ENCODE measurements at regions not wholly inside any gene's neighbourhood (a gene's known extent, or its start where the extent isn't known, plus 50 kb on each side); places are given as distances from the start of the nearest gene placed in this dataset.

DNA sequence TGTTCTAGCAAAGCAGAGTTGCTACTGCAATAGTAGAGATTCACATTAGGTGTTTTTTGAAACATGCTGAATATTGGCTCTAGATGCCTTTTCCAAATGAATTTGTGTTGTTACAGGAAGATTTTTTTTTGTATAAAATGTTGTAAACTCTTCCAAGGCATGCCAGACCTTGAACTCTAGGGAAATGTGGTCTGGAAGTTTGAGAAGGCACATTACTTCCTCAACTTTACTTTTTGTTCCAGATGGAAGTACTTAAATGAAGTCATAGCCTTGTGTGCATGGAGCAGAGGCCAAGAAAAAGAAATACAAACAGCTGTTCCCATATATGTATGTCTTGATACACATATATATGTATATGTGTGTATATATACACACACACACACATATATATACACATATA is 585.7 kb upstream of the MARCKS start:
- TF ChIP-seq, protein P1, sequence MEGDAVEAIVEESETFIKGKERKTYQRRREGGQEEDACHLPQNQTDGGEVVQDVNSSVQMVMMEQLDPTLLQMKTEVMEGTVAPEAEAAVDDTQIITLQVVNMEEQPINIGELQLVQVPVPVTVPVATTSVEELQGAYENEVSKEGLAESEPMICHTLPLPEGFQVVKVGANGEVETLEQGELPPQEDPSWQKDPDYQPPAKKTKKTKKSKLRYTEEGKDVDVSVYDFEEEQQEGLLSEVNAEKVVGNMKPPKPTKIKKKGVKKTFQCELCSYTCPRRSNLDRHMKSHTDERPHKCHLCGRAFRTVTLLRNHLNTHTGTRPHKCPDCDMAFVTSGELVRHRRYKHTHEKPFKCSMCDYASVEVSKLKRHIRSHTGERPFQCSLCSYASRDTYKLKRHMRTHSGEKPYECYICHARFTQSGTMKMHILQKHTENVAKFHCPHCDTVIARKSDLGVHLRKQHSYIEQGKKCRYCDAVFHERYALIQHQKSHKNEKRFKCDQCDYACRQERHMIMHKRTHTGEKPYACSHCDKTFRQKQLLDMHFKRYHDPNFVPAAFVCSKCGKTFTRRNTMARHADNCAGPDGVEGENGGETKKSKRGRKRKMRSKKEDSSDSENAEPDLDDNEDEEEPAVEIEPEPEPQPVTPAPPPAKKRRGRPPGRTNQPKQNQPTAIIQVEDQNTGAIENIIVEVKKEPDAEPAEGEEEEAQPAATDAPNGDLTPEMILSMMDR (IDR thresholded peaks at IDR 0.05; ENCODE audit: low read depth, low read length, missing input control) = no peak
- TF ChIP-seq, protein P2, sequence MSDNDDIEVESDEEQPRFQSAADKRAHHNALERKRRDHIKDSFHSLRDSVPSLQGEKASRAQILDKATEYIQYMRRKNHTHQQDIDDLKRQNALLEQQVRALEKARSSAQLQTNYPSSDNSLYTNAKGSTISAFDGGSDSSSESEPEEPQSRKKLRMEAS (IDR thresholded peaks at IDR 0.05) = no peak
- TF ChIP-seq, protein P3, sequence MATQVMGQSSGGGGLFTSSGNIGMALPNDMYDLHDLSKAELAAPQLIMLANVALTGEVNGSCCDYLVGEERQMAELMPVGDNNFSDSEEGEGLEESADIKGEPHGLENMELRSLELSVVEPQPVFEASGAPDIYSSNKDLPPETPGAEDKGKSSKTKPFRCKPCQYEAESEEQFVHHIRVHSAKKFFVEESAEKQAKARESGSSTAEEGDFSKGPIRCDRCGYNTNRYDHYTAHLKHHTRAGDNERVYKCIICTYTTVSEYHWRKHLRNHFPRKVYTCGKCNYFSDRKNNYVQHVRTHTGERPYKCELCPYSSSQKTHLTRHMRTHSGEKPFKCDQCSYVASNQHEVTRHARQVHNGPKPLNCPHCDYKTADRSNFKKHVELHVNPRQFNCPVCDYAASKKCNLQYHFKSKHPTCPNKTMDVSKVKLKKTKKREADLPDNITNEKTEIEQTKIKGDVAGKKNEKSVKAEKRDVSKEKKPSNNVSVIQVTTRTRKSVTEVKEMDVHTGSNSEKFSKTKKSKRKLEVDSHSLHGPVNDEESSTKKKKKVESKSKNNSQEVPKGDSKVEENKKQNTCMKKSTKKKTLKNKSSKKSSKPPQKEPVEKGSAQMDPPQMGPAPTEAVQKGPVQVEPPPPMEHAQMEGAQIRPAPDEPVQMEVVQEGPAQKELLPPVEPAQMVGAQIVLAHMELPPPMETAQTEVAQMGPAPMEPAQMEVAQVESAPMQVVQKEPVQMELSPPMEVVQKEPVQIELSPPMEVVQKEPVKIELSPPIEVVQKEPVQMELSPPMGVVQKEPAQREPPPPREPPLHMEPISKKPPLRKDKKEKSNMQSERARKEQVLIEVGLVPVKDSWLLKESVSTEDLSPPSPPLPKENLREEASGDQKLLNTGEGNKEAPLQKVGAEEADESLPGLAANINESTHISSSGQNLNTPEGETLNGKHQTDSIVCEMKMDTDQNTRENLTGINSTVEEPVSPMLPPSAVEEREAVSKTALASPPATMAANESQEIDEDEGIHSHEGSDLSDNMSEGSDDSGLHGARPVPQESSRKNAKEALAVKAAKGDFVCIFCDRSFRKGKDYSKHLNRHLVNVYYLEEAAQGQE (IDR thresholded peaks at IDR 0.05) = no peak
- TF ChIP-seq, protein P4, sequence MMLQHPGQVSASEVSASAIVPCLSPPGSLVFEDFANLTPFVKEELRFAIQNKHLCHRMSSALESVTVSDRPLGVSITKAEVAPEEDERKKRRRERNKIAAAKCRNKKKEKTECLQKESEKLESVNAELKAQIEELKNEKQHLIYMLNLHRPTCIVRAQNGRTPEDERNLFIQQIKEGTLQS (IDR thresholded peaks at IDR 0.05) = no peak
- TF ChIP-seq RAD21 (IDR thresholded peaks at IDR 0.05) (no peak), GABPA (IDR thresholded peaks at IDR 0.05 in 1 of 2, conservative IDR thresholded peaks at IDR 0.05 in 1 of 2) (no peak), RXRA (IDR thresholded peaks at IDR 0.05) (no peak), TAF1 (conservative IDR thresholded peaks at IDR 0.05) (no peak), JUND (IDR thresholded peaks at IDR 0.05) (no peak), EGR1 (IDR thresholded peaks at IDR 0.05; ENCODE audit: low read depth in 2 of 2) (no peak), YY1 (IDR thresholded peaks at IDR 0.05) (no peak), SP1 (IDR thresholded peaks at IDR 0.05) (no peak)
